Activated CD8-positive, alpha-beta memory T cell treated with anti-CD3 and anti-CD28 coated beads, Interleukin-2, amount 50 U/mL, for 4 hours (primary cell): ENCODE measurements at regions not wholly inside any gene's neighbourhood (a gene's known extent, or its start where the extent isn't known, plus 50 kb on each side); places are given as distances from the start of the nearest gene placed in this dataset.
"Not testable (repeated sequence)": the region's sequence is repeated elsewhere in the genome, so short reads cannot be mapped to it uniquely, and the experiment has no call there.

Experiments
- DNase-seq: peaks from one replicate; pipeline ENCODE4 v3.0.0-alpha.2; 2020

DNA sequence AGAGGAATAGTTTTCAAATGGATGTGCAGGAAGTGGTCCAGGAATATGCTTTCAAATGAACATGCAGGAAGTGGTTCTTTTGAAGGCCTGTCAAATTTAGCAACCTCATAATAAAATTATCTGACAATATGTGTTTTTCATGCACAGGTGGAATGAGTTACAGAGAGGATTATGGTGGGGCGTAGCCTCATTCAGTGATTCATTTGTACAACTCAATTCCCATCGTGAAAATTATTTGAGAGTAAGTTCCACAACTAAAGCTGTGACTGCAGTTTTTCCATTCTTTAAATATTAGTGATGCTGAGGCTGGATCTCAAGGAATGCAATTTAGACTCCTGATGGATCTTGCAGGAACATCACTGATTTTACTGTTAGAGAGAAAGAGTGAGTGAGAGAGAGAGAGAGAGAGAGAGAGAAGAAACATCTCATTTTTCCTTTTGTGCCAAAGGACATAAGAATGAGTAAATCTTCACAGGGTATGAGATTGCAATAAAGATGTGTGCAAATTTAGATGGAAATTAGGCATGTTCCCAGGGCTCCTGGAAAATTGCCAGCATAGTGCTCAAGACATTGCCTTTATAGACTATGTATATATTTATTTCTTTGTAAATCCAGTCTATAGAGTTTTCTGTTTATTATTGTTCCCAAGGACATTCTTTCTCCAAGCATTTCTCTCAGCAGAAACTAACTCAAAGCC is 394.9 kb upstream of the ZEB2 start:
- no peak for DNase-seq

DNA sequence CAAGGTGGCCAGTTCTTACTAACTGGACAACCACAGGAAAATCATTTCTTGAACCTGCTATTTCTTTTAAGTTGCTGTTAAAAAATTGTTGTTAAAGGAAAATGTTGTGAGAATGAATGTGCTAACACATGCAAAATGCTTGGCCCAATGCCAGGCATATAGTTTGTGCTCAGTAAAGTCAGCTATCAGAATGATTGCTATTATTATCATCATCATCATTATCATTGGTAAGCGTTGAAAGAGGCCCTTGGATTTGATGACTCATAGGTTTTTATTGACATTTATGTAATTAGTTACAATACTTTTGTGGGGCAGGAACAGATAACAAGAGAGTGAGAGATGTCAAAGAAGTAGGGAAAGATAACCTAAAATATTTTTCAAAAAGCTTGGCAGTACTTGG is 394.2 kb upstream of the ZEB2 start:
- DNase-seq = no peak

DNA sequence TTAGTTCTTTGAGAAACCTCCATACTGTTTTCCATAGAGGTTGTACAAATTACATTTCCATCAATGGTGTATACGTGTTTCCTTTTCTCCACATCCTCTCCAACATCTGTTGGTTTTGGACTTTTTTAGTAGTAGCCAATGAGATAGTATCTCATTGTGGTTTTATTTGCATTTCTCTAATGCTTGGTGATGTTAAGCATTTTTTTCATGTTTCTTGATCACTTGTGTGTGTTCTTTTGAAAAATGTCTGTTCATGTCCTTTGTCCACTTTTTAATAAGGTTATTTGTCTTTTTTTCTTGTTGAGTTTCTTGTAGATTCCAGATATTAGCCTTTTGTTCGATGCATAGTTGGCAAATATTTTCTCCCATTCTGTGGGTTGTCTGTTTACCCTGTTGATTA is 392.3 kb upstream of the ZEB2 start:
- no peak for DNase-seq

DNA sequence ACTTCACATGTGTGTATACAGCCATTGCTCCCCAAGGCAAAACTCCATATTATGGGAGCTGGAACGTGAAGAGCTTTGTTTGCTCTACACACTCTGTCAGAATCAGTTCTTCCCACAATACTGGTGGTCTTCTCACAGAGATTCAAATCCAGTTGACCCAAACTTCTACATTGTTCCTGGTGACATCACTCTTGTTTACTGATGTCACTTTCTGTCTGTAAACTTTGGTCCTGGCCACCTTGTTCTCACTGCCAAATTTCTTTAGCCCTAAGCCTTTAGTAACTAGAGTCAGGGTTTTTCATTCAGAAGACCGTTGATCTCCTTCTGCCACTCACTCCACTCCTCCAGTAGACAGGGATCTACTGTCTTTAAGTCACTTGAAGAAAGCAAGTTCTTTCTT is 386.0 kb upstream of the ZEB2 start:
- no peak for DNase-seq

DNA sequence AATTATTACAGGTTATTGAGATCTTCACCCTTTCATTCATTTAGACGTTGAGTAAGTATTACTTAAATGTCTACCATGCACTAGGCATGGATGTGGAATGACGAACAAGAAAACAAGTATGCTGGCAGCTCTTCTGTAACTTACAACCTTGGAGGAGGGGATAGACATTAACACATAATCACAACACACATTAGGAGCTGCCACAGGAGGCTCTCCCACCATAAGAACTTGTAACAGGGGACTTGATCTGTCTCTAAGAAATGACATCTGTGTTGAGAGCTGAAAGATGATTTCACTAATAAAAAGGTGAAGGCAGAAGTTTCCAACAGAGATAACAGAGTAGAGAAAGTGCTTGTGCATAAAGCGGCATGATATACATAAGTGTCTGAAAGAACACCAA is 384.7 kb upstream of the ZEB2 start:
- no peak for DNase-seq

DNA sequence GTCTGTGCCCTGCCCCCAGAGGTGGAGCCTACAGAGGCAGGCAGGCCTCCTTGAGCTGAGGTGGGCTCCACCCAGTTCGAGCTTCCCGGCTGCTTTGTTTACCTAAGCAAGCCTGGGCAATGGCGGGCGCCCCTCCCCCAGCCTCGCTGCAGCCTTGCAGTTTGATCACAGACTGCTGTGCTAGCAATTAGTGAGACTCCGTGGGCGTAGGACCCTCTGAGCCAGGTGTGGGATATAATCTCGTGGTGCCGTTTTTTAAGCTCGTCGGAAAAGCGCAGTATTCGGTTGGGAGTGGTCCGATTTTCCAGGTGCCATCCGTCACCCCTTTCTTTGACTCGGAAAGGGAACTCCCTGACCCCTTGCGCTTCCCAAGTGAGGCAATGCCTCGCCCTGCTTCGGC is 383.1 kb upstream of the ZEB2 start:
- not testable (repeated sequence) for DNase-seq

DNA sequence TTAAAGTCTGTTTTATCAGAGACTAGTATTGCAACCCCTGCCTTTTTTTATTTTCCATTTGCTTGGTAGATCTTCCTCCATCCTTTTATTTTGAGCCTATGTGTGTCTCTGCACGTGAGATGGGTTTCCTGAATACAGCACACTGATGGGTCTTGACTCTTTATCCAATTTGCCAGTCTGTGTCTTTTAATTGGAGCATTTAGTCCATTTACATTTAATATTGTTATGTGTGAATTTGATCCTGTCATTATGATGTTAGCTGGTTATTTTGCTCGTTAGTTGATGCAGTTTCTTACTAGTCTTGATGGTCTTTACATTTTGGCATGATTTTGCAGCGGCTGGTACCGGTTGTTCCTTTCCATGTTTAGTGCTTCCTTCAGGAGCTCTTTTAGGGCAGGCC is 381.5 kb upstream of the ZEB2 start:
- DNase-seq = not testable (repeated sequence)

DNA sequence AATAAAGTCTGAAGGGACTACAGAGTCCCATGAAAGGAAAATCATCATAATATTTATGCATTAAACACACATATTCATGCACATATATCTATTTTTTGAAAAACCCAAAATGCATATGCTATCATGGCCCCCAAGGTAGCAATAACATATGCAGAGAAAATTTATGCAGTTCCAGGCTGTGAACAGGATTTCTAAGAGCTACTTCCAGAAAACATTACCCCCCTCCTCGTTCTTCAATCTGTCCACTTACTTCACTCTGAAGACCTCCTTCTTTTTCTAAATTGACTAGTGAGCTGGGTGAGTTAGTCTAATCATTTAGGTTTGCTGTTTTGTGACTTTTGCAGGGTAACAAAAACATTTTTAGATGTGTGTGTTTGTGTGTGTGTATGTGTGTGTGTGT is 376.4 kb upstream of the ZEB2 start:
- no peak for DNase-seq

DNA sequence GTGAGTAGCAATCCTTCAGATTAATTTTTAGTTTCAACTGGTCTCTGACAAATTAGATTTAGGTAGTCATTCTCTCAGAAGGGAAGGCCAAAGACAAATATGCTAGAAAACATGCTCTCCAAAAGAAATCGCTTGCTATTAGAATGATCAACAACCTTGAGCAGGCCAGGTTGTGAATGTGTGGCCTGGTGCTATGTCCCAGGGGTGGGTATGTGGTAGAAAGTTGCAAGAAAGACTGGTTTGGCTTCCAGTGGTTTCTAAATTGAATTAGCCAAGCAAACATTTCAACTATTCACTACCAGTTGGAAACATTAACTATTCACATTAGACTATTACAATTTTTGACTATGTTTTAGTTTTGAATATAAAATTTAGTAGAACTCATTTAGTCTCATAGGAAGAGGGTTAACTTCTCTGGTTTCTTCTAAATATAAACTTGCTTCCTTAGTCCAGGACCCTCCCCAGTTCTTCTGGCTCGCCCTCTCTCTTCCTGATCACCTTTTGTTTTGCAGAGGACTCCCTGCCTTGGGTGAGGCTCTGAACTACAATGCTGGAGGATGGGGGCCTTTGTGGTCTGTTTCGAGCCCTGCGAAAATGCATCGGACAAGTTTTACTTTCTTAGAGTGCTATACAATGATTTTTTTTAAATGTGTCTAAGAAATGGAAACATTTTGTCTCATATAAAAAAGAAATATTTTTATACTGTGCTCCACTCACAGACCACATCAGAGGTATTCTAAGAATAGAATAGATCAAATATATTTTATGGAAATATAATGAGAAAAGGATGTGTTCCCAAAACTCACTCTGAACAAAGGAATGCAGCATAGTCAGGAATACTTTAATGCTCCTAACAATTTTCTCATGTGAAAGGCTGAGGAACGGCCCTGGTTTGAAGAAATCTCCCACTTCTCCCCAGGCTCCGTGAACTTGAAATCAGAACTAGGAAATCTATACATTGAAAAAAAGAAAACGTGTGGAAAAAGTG is 375.0 kb upstream of the ZEB2 start:
- no peak for DNase-seq

DNA sequence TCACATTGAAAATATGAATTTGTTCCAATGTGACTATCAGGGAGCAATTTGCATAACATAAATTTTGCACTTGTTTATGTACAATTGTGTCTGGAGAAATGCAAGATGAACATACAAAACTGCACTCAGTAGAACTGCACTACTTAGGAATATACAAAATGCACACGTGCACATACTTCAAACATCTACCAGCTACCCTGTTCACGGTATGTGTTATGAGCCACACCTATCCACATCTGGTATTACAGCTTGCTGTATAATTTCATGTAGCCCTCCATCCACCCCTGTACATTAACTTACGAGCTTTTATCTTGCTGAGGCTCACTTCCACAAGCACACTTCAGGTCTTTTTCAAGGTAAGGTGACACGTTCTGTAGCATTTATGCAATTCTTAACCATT is 373.5 kb upstream of the ZEB2 start:
- no peak for DNase-seq

DNA sequence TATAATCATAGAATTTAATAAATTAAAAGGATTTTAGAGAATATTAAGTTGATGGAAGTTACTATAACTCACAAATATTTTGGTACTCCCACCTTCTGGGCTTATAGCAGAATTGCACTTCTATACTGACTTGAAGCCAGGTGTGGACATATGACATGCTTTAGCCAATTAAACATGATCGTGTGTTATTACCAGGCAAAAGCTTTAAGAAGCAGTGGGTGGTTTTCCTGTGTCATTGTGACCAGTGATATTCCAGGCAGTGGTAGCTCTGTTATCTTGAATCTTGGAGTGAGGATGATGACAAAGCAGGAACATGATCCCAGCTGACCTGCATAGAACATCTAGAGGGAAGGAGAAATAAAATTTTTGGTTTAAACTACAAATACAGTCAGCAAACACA is 370.9 kb upstream of the ZEB2 start:
- DNase-seq = no peak

DNA sequence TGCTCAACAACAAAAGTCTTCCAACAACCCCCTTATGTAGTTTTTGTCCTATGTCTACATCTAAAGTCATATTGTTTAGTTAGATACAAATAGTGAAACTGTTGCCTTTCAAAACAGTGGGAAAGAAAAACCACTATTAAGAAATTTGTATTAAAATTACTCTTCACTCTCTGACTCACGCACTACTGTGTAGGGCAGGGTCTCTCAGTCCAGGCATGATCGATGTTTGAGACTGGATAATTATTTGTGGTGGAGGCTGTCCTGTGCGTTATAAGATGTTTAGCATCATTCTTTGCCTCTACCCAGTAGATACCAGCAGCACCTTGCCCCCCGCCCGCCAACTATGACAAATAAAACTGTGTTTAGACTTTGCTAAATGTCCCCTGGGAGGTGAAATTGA is 369.4 kb upstream of the ZEB2 start:
- no peak for DNase-seq

DNA sequence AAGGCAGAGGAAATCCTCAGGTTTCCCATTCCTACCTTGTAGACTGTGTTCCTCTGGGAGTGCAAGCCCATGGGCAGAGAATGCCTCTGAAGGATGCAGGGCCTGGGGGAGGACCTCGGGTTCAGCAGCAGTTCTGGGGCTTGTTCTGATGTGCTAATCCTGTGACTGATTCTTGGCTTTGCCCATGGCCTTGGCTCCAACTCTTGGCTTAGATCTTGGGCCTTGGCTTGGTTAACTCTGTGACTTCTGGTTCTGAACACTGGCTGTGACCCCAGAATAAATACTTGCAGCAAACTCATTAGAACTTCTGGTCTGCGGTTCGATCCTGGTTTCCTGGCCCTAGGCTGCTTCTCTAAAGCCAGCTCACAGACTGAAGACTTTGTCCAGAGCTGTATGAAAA is 366.9 kb upstream of the ZEB2 start:
- no peak for DNase-seq

DNA sequence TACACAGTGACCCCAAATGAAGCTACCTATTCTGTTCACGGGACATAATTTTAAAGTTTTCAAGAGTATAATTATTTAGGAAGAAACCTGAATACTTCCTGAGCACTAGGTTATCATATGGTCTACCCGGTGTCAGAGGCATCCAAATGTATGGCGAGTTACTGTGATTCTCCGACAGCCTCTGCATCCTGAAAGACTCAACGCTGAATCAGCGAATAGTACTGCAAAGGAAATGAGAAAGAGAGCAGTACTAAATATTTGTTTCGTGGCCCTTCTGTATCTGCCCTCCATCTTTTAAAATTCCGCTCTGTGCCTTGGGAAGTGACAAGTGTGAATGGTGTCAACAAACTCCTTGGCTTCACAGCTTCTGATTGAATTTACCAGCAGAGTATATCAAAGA is 358.0 kb upstream of the ZEB2 start:
- DNase-seq = no peak

DNA sequence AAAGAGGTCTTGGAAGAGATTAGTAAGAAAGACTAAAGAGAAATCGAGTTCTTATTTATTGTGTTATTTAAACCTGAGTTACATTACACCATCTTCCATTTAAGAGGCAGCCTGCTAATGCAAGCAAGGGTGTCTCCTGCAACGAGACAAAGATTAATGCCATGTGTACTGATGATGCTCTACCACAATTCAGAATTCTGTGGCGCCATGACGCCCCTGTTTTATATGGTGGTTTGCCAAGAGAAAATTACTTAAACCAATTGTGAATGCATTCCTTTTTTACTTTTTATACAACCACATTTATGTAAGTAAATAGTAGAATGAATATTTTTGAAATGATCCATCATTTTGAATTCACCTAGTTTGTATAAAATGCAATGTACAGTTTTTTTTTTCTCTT is 356.1 kb upstream of the ZEB2 start:
- no peak for DNase-seq

DNA sequence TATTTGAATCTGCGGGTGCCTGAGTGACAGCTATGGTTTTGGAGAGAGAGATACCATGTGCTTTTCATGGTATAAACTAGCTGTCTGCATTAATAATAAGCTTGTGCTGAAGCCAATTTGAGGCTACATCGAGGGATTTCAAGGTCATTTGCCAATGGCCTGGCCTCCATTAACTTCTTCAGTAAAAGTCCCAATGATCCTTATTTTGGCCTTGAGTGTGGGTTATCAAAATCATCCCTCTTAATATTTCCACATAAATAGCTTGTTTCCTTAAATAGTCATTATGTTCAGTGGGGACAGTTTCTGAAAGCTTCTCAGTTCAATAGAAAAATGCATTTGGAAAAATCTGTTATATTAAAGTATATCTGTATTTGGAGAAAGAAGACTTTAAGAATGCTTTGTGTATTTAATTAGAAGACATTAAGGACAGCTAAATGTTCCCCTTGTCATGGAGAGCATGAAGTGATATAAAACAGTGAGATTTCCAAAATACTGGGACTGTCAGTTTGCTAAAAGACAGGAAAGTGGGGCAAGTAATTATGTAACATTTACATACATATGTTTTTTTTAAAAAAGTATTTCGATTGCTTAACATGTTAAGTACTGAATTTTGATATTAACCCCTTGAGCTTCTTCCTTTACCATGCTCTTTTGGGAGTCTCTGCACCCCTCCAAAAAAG is 355.5 kb upstream of the ZEB2 start:
- DNase-seq = no peak

DNA sequence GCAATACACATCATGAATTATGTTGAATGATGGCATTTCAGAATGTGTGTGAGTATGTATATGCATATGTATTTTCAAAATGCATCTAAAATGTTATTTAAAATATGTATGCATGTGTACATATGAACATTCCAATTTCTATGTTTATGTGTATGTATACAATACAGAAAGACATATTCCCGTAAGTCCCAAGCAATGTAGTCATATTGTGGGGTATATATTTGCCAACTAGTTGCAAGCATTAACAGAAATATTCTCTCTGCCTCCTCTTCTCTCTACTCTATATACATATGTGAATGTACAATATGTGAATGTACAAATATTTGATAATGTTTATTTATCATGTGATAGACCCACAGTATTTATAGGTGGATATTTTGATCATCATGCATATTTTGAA is 345.8 kb upstream of the ZEB2 start:
- DNase-seq = no peak

DNA sequence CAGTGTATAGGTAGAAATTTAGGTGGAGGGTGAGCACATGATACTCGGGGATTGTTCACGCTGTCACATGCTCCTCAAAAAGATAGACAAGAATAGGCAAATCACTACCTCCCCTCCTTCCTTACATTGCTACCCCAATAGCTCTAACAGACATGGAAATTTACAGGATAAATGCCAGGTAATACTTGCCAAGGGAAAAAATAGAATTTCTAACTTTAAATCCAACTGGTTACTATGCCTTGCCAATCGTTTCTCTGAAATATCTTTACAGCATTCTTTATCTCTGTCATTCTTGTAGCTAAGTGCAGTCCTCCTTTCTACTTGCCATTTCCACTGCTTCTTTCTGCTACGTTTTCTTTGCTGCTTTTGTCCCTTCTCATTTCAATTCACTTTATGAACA is 339.8 kb upstream of the ZEB2 start:
- DNase-seq = no peak

DNA sequence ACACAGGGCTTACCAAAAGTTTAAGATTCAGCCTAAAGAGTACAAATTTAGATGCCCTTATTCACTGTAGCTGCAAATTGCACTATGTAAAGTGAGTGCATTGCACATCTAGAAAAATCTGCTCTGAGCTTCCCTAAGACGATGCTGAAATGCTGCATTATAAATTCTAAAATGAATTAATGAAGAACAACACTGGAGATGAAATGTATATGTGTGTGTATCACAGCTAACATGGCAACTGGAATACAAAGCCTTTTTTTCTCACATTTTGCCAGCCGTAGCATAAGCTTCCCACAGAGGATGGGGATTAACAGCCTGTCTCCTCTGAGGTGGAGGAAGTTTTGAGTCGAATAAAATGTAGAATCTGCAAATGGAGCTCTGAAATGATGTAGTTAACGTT is 338.3 kb upstream of the ZEB2 start:
- no peak for DNase-seq

DNA sequence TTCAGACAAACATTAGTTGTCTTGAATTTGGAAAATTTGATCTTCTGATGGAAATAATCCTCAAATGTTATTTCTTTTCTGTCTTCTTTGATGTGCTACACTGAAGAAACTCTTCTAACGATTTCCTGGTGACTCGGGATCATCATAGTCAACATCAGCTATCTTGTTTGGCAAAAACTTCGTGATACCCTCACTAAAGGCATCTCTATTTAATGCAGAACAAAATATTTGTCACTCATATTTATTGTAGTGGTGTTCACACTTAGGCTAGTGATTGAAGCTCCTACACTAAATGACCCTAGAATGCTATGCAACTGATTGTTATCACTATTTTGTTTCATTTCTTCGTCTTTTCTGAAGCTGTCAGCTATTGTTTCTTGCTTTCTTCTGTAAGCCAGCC is 334.7 kb upstream of the ZEB2 start:
- DNase-seq = no peak

DNA sequence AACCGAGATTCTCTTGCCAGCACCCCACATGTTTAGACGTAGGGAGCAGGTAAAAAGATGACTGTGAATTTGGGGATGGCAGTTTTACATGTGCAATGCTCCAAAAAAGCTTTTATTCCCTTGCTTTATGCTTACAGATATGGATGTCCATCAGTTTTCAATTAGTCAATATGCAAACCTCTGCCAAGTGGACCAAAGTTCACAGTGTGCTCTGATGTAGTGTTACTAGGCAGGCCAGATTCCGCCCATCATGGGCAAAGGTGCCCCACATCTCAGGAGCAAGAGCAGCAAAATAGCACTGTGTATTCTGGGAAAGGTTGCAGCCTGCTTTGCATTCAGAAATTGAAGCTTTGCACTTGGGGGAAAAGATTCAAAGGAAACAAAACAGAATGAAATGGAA is 329.7 kb upstream of the ZEB2 start:
- DNase-seq = no peak

DNA sequence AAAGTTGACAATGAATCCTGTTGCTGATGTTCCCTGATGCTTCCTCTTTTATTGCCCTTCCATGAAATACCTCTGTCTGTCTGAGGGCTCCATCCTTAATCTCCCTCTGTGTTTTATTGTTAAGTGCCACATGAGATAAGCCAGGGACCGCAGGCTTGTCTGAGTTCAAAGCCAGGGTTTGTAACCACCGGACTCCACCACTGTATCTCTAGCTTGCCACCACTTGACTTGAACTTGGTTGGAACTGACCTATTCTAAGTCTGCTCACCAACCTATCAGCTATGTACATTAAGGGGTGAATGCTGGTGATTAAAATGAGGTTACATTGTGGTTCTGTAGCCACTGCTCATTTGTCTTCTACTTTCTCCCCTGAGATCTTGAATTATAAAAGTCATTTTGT is 328.5 kb upstream of the ZEB2 start:
- DNase-seq = no peak

DNA sequence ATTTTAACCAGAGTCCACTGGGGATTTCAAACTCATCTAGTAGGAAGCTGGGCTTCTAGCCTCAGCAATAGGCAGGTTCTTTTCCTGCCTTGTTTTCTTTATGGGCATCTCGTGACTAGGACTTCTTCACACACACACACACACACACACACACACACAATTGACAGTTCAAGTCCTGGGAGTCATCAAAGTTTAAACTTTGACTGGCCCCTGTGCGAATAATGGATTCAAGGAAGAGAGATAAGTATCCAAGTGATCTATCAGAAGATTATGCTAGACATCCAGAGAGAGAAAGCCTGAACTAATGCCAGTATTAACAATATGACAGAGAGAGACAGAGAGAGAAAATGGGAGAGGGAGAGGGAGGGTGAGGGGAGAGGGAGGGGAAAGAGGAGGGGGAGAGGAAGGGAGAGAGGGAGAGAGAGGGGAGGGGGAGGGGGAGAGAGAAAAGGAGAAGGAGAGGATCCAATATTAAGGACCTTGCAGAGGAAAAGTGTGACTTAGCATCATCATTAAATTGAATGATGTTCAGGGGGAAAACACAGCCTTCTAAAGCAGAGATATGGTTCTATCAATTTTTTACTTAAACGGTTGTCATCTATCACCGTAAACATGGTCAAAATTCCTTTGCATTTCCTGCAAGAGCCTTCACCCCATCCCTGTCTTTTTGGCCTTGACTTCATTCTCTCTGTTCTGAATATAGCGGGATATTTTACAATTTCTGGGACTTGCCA is 327.6 kb upstream of the ZEB2 start:
- no peak for DNase-seq
